Uterus (tissue), 3 donors: ENCODE measurements at regions not wholly inside any gene's neighbourhood (a gene's known extent, or its start where the extent isn't known, plus 50 kb on each side); places are given as distances from the start of the nearest gene placed in this dataset.

Source experiments
- DNase-seq, 2 donors: peaks; one replicate each; pipeline ENCODE4 v3.0.0-alpha.2; 2019 to 2020
- H3K27ac ChIP-seq, 2 donors: fragments of 200-600 bp; sonication (generic); 1 replicate in 1 of 2; 2 replicates in 1 of 2; pipeline ENCODE4 v1.5.1; 2016 to 2018
- H3K27me3 ChIP-seq, 2 donors: fragments of 200-600 bp; sonication (generic); one replicate each; pipeline ENCODE4 v1.5.1; 2018 to 2019; ENCODE audit warnings: control low read depth in 1 of 2
- H3K36me3 ChIP-seq, 2 donors: fragments of 200-600 bp; sonication (generic); one replicate each; pipeline ENCODE4 v1.5.1; 2019; ENCODE audit warnings: control low read depth in 1 of 2
- H3K4me1 ChIP-seq, 2 donors: fragments of 200-600 bp; sonication (generic); one replicate each; pipeline ENCODE4 v1.5.1; 2018 to 2019; ENCODE audit warnings: control low read depth in 1 of 2
- H3K4me3 ChIP-seq, 2 donors: fragments of 200-600 bp; sonication (generic); 1 replicate in 1 of 2; 2 replicates in 1 of 2; pipeline ENCODE4 v1.5.1; 2018 to 2019; ENCODE audit warnings: mild to moderate bottlenecking in 1 of 2
- H3K9me3 ChIP-seq, 2 donors: fragments of 200-600 bp; sonication (generic); one replicate each; pipeline ENCODE4 v1.5.1; 2019; ENCODE audit warnings: control low read depth in 1 of 2
- CTCF ChIP-seq, 4 experiments: fragments of 200-600 bp in 2 of 4; fragments of 450-650 bp in 2 of 4; sonication (generic) in 2 of 4; IDR thresholded peaks; one replicate each; pipeline ENCODE4 v1.5.1; 2016 to 2019; ENCODE audit warnings: antibody characterized with exemption in 4 of 4, mild to moderate bottlenecking in 2 of 4, moderate library complexity in 1 of 4
- POLR2A ChIP-seq, 2 donors: fragments of 450-650 bp; IDR thresholded peaks; one replicate each; pipeline ENCODE4 v1.6.1; 2016; ENCODE audit warnings: antibody characterized with exemption in 2 of 2, mild to moderate bottlenecking in 1 of 2, moderate library complexity in 1 of 2
- intact Hi-C: fragments of 100-400 bp; cut with DNase I; formaldehyde crosslinking; loops from one replicate; pipeline ENCODE4 v1.15.1; 2023; ENCODE audit warnings: low total_unique reads
- donor health status: DM: yes; HTN: yes; CAD: no.

GRCh38 chr20:39213476-39214145, 251.5 kb downstream of the DHX35 start:
- intact Hi-C loops: no loop called here
- DNase-seq: no peak
- no peak overlapping the region for H3K27ac ChIP-seq
- H3K27me3 ChIP-seq: no peaks in the 10 kb centered on the region
- no peak for TF ChIP-seq POLR2A (IDR thresholded peaks at IDR 0.05)
- TF ChIP-seq CTCF (IDR thresholded peaks at IDR 0.05): no peak
- no peaks in the 10 kb centered on the region for H3K4me1 ChIP-seq
- no peak overlapping the region for H3K4me3 ChIP-seq
- H3K36me3 ChIP-seq: no peaks in the 10 kb centered on the region
- no peaks in the 10 kb centered on the region for H3K9me3 ChIP-seq

GRCh38 chr20:39211060-39211748, 249.1 kb downstream of the DHX35 start:
- H3K4me1 ChIP-seq: no peaks in the 10 kb centered on the region
- no peak overlapping the region for H3K27ac ChIP-seq
- no peaks in the 10 kb centered on the region for H3K9me3 ChIP-seq
- intact Hi-C loops: no loop called here
- TF ChIP-seq CTCF (IDR thresholded peaks at IDR 0.05) (no peak), POLR2A (IDR thresholded peaks at IDR 0.05) (no peak)
- H3K36me3 ChIP-seq: no peaks in the 10 kb centered on the region
- no peaks in the 10 kb centered on the region for H3K27me3 ChIP-seq
- no peak overlapping the region for H3K4me3 ChIP-seq
- DNase-seq: no peak

GRCh38 chr20:39210341-39211036, 248.3 kb downstream of the DHX35 start:
- intact Hi-C loops: no loop called here
- DNase-seq: no peak
- Histone ChIP-seq H3K36me3 (no peaks in the 10 kb centered on the region), H3K27me3 (no peaks in the 10 kb centered on the region), H3K9me3 (no peaks in the 10 kb centered on the region), H3K4me3 (no peak overlapping the region), H3K27ac (no peak overlapping the region), H3K4me1 (no peaks in the 10 kb centered on the region)
- TF ChIP-seq POLR2A (IDR thresholded peaks at IDR 0.05) (no peak), CTCF (IDR thresholded peaks at IDR 0.05) (no peak)

- no peak for DNase-seq
- intact Hi-C loops: no loop called here
- TF ChIP-seq CTCF (IDR thresholded peaks at IDR 0.05): no peak
- TF ChIP-seq POLR2A (IDR thresholded peaks at IDR 0.05): no peak
Observed at GRCh38 chr20:39206899-39207564, 244.9 kb downstream of the DHX35 start.

More at GRCh38 chr20:39206899-39207564, 244.9 kb downstream of the DHX35 start:
- Histone ChIP-seq H3K36me3 (no peaks in the 10 kb centered on the region), H3K27me3 (no peaks in the 10 kb centered on the region), H3K9me3 (no peaks in the 10 kb centered on the region), H3K27ac (no peak overlapping the region), H3K4me1 (no peaks in the 10 kb centered on the region), H3K4me3 (no peak overlapping the region)
